ENCODE measurements at regions not wholly inside any gene's neighbourhood (a gene's known extent, or its start where the extent isn't known, plus 50 kb on each side); places are given as distances from the start of the nearest gene placed in this dataset.

DNA sequence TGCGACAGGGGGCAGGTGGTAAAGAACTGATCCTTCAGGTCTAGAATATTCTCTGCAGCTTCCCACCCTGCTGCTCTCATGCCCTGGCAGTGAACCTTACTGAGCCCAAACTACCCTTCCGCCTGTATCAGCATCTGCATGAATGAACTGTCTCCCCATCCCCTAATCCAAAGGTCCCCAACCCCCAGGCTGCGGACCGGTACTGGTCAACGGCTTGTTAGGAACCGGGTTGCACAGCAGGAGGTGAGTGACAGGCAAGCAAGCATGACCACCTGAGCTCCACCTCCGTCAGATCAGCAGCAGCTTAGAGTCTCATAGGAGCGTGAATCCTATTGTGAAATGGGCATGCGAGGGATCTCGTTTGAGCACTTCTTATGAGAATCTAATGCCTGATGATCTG lies 58.2 kb upstream of the LMO1 start:
- DNase-seq: no peak

DNA sequence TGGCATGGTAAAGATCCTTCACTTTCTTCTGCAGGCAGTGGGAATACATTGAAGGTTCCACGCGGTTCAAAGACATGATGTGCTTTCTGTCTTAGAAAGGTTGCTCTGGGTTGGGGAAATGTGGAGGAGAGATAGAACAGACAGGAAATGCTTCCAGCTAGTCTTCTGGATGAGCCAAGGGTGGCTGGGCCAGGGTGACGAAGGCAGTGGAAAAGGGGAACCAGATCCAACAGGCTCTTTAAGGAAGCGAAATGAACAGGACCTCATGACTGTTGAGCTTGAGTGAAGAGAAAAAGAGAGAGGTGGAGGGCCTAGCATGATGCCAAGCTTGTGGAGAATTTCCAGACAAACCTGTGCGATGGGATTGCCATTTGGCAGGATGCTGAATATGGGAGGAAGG lies 56.4 kb upstream of the LMO1 start:
- DNase-seq: no peak

DNA sequence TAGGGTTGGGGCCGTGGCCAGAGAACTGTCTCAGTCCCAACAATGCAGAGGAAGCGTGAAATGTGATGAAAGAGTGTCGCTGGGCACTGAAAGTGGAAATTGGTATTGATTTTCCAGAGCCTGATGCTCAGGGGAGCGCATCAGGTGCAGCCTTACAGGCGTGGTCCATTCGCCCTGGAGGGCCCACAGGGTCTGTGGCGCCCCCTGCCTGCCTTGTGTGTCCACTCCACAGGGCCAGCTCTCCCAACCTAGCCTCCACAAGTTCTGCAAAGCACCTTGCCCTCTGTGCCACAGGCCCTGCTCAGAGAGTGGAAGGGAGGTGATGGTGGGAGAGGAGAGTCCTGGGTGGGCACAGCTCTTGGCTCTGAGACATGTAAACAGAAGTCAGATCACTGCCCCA lies 54.9 kb upstream of the LMO1 start:
- DNase-seq: no peak

DNA sequence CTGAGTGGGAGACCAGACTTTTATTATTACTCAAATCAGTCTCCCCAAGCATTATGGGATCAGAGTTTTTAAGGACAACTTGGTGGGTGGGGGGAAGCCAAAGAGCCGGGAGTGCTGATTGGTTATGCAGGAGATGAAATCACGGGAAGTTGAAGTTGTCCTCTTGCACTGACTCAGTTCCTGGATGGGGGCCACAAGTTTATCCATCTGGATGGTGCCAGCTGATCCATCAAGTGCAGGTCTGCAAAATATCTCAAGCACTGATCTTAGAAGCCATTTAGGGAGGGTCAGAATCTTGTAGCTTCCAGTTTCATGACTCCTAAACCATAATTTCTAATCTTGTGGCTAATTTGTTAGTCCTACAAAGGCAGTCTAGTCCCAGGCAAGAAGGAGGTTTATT lies 53.5 kb upstream of the LMO1 start:
- DNase-seq: no peak

DNA sequence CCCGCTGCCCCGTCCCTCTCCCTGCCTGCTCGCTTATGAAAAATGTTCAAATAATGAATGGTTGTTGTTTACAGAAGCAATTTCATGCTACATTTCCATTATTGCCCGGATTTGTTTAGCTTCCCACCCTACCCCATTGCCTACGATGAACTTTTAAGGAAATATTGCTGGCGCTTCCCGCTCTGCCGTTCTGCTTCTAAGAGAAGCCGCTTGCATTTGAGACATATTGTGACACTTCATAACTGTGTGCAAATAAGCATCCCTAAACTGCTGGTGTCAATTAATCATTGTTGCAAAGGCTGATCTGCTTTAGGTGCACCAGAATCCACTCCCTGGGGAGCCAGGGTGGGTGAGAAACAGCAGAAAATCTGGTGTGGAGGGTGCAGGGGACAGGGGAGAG lies 52.3 kb upstream of the LMO1 start:
- no peak for DNase-seq

DNA sequence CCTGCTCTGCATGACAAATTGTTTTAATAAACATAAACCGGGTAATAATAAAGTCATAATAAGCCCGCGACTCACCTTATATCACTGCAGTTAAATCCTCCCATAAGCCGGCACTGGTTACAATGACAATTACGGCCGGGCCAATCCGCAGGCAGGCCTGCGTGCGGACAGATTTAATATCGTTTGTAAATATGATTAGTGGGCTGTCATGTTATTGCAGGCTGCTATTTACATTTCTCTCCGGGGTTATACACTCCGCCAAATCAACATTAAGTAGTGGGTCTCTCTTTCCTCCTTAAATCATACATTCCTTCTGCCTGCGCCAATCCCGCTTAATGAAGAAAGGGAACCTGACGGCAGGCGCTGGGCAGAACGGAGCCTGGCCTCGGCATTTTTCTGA lies 51.8 kb upstream of the LMO1 start:
- DNase-seq: no peak

DNA sequence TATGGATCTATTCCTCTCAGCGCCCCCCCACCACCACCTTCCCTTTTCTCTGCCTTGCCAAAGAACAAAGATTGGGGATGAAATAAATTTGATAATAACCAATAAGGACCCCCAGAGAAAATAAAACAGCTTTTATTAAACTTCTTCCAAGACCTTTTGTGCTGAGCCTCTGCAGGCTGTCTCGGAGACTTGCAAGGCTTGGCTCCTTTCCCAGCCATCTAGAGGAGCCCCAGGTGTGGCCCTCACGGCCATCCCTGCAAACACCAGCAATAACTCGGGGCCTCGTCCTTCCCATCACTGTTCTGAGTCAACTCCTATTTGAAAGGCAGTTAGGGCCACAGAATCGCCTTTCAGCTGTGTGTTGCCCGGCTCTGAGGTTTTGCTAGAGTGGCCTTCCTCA lies 51.2 kb upstream of the LMO1 start:
- DNase-seq: no peak

DNA sequence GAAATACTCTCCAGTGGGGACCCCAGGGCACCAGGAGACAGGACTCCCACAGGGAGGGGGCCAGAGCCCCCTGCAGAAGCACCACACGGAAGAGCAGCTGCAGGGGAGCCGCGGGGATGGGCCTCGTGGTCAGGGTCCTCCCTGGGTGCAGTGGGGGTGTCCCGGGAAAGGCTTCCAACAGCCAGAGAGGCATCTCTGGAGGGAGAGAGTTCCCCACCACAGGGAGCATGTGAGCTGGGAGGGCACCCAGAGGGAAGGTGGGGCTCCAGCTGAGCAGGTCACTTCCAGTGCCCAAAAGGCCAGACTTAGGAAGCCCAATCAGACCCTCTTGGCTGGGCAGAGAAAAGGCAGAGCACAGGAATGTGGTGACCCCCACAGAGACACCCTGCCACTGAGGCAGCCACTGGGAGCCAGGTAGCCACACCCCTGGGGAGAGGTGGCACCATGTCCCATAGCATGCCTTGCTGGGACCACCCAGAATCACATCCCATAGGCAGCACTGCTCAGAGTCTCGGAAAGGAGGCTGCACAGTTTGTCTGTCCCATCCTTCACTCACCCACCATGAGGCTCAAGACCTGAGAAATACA lies 49.9 kb upstream of the LMO1 start:
- no peak for DNase-seq
